SHP77 (cell line): ENCODE measurements at regions not wholly inside any gene's neighbourhood (a gene's known extent, or its start where the extent isn't known, plus 50 kb on each side); places are given as distances from the start of the nearest gene placed in this dataset.
"Not testable (repeated sequence)": the region's sequence is repeated elsewhere in the genome, so short reads cannot be mapped to it uniquely, and the experiment has no call there.

Experiments
- DNase-seq, 2 experiments: peaks; one replicate each; lab custom pipeline; 2025; lab: John Stamatoyannopoulos, UW

GRCh38 chr21:20353351-20353750 is 644.9 kb upstream of the NCAM2 start:
- no peak for DNase-seq

GRCh38 chr21:20373031-20373430 is 625.2 kb upstream of the NCAM2 start:
- no peak for DNase-seq

GRCh38 chr21:20377250-20377649 is 621.0 kb upstream of the NCAM2 start:
- no peak for DNase-seq

GRCh38 chr21:20388400-20388799 is 609.8 kb upstream of the NCAM2 start:
- no peak for DNase-seq

- DNase-seq = no peak
These were observed 601.4 kb upstream of the NCAM2 start for GRCh38 chr21:20396798-20397197.

GRCh38 chr21:20404915-20405314 is 593.3 kb upstream of the NCAM2 start:
- DNase-seq = no peak

- no peak for DNase-seq
These were observed 579.9 kb upstream of the NCAM2 start for GRCh38 chr21:20418353-20418752.

- no peak for DNase-seq
These were observed 578.4 kb upstream of the NCAM2 start for GRCh38 chr21:20419772-20420171.

- DNase-seq = no peak
These were observed 573.3 kb upstream of the NCAM2 start for GRCh38 chr21:20424943-20425342.

- DNase-seq = no peak
These were observed 572.4 kb upstream of the NCAM2 start for GRCh38 chr21:20425856-20426255.

- DNase-seq = no peak
These were observed 557.9 kb upstream of the NCAM2 start for GRCh38 chr21:20440338-20440737.

- peak in 1 of 2 experiments; percentile 13 for DNase-seq
These were observed 554.6 kb upstream of the NCAM2 start for GRCh38 chr21:20443558-20444155.

GRCh38 chr21:20445971-20446370 is 552.2 kb upstream of the NCAM2 start:
- DNase-seq = no peak

- no peak for DNase-seq
These were observed 547.2 kb upstream of the NCAM2 start for GRCh38 chr21:20451046-20451445.

- DNase-seq = no peak
These were observed 545.3 kb upstream of the NCAM2 start for GRCh38 chr21:20452935-20453334.

- DNase-seq = no peak
These were observed 538.4 kb upstream of the NCAM2 start for GRCh38 chr21:20459838-20460237.

- no peak for DNase-seq
These were observed 534.8 kb upstream of the NCAM2 start for GRCh38 chr21:20463362-20463761.

GRCh38 chr21:20469361-20469760 is 528.8 kb upstream of the NCAM2 start:
- no peak for DNase-seq

- no peak for DNase-seq
These were observed 511.9 kb upstream of the NCAM2 start for GRCh38 chr21:20486303-20486702.

GRCh38 chr21:20502915-20503314 is 495.3 kb upstream of the NCAM2 start:
- not testable (repeated sequence) for DNase-seq

GRCh38 chr21:20507783-20508182 is 490.4 kb upstream of the NCAM2 start:
- DNase-seq = no peak

- no peak for DNase-seq
These were observed 486.9 kb upstream of the NCAM2 start for GRCh38 chr21:20511216-20511880.

GRCh38 chr21:20515446-20515845 is 482.8 kb upstream of the NCAM2 start:
- no peak for DNase-seq

GRCh38 chr21:20519076-20519475 is 479.1 kb upstream of the NCAM2 start:
- DNase-seq = no peak
